ENCODE measurements at regions not wholly inside any gene's neighbourhood (a gene's known extent, or its start where the extent isn't known, plus 50 kb on each side); places are given as distances from the start of the nearest gene placed in this dataset.

DNA sequence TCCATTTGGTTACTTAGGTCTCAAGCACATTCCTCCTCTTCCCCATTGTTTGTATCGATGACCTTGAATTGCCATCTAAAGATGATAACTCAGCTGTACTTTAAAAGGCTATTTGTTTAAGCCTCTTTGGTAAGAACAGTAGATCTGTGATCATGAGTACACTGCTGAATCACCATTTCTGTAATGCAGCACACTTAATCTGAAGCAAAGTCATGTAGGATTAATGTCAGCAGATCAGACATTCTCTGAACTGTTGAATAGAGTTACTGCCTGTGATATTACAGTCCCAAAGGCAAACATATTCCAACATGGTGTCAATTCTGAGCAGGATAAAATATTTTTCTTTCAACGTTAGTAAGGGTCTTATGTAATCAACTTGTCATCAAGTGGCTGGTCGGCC, 631.6 kb downstream of the TECRL start:
- Histone ChIP-seq H3K14ac (ENCODE audit: insufficient read depth, low read length) (no peak overlapping the region), H2BK15ac (ENCODE audit: low read depth, low read length) (no peak overlapping the region), H4K5ac (ENCODE audit: insufficient read length, low read depth, low read length) (no peak overlapping the region), H4K8ac (replicated peaks; ENCODE audit: insufficient read length, low read depth, low read length) (no peak overlapping the region), H3K4ac (ENCODE audit: low read depth, low read length) (no peak overlapping the region), H3K23ac (ENCODE audit: insufficient read length, low read depth, low read length) (no peak overlapping the region), H2AFZ (ENCODE audit: low read length) (no peak overlapping the region), H4K91ac (ENCODE audit: insufficient read length, low read depth, low read length) (no peak overlapping the region), H3K79me1 (ENCODE audit: insufficient read depth, low read depth, low read length, poor library complexity, severe bottlenecking) (no peaks in the 10 kb centered on the region), H3K4me1 (ENCODE audit: insufficient read depth, low read length) (no peaks in the 10 kb centered on the region), H3K27ac (ENCODE audit: insufficient read length, low read depth, low read length) (no peak overlapping the region), H2BK5ac (ENCODE audit: insufficient read length, low read length) (no peak overlapping the region), H3K9me3 (ENCODE audit: control insufficient read depth, low read depth, low read length) (no peaks in the 10 kb centered on the region), H3K27me3 (ENCODE audit: insufficient read depth, low read length) (no peaks in the 10 kb centered on the region), H3T11ph (ENCODE audit: low read length) (no peak overlapping the region), H3K4me2 (ENCODE audit: insufficient read depth, insufficient read length, low read length) (no peak overlapping the region), H4K20me1 (ENCODE audit: control insufficient read depth, insufficient read depth, insufficient read length) (no peaks in the 10 kb centered on the region), H2BK20ac (ENCODE audit: low read depth, low read length, poor library complexity, severe bottlenecking) (no peak overlapping the region), H3K9ac (ENCODE audit: extremely low read depth, insufficient read length, low read length) (no peak overlapping the region), H2BK12ac (ENCODE audit: insufficient read length, low read depth, low read length) (no peak overlapping the region), H3K56ac (ENCODE audit: insufficient read length, low read depth, low read length) (no peak overlapping the region), H3K18ac (ENCODE audit: insufficient read length, low read depth, low read length) (no peak overlapping the region), H3K79me2 (ENCODE audit: insufficient read depth, low read length) (no peaks in the 10 kb centered on the region), H2AK5ac (ENCODE audit: insufficient read length, low read length) (no peak overlapping the region), H2BK120ac (ENCODE audit: low read depth, low read length, poor library complexity, severe bottlenecking) (no peak overlapping the region), H3K23me2 (ENCODE audit: insufficient read length, low read depth, low read length, poor library complexity, severe bottlenecking) (no peaks in the 10 kb centered on the region)
- peaks cover 1% of the 10 kb centered on the region; the same call in 1 of the 2 replicates for H3K27me3 Mint-ChIP-seq (ENCODE audit: low read depth)
- TF ChIP-seq, protein P1, sequence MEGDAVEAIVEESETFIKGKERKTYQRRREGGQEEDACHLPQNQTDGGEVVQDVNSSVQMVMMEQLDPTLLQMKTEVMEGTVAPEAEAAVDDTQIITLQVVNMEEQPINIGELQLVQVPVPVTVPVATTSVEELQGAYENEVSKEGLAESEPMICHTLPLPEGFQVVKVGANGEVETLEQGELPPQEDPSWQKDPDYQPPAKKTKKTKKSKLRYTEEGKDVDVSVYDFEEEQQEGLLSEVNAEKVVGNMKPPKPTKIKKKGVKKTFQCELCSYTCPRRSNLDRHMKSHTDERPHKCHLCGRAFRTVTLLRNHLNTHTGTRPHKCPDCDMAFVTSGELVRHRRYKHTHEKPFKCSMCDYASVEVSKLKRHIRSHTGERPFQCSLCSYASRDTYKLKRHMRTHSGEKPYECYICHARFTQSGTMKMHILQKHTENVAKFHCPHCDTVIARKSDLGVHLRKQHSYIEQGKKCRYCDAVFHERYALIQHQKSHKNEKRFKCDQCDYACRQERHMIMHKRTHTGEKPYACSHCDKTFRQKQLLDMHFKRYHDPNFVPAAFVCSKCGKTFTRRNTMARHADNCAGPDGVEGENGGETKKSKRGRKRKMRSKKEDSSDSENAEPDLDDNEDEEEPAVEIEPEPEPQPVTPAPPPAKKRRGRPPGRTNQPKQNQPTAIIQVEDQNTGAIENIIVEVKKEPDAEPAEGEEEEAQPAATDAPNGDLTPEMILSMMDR (conservative IDR thresholded peaks at IDR 0.05) = no peak
- H3K27ac Mint-ChIP-seq = no peak overlapping the region
- DNase-seq = no peak
- no peaks in the 10 kb centered on the region for H3K9me3 Mint-ChIP-seq
- H3K4me1 Mint-ChIP-seq = no peaks in the 10 kb centered on the region
- H3K4me3 Mint-ChIP-seq = no peak overlapping the region
- H3K36me3 Mint-ChIP-seq (ENCODE audit: insufficient read depth in 1 of 3, low read depth in 3 of 3) = no peaks in the 10 kb centered on the region; a peak in 1 of 7 replicates
- no CpG with 5 or more reads among the region's 3 CpGs for WGBS (ENCODE audit: extremely low coverage, insufficient read length, low lambda C conversion rate)

Measured in H9 (cell line).